22Rv1 (cell line): ENCODE measurements at regions not wholly inside any gene's neighbourhood (a gene's known extent, or its start where the extent isn't known, plus 50 kb on each side); places are given as distances from the start of the nearest gene placed in this dataset.

Source experiments
- CTCF ChIP-seq: fragments of 450-650 bp; IDR thresholded peaks from 2 replicates; pipeline ENCODE4 v1.5.1; 2017; ENCODE audit warnings: mild to moderate bottlenecking
- ZFX ChIP-seq: fragments of 450-650 bp; IDR thresholded peaks from 2 replicates; pipeline ENCODE4 v1.6.1; 2017; ENCODE audit warnings: antibody characterized with exemption, borderline replicate concordance

- TF ChIP-seq CTCF (no peak), ZFX (no peak)
Measured at GRCh38 chr6:71153755-71154325, 134.8 kb upstream of the OGFRL1 start.
